Activated CD4-positive, alpha-beta T cell treated with anti-CD3 and anti-CD28 coated beads, Interleukin-2, Interleukin-6, amounts not matched to agents 100 ng/mL and 50 ng/mL, durations not matched to agents 16 hours and 8 hours (primary cell): ENCODE measurements at regions not wholly inside any gene's neighbourhood (a gene's known extent, or its start where the extent isn't known, plus 50 kb on each side); places are given as distances from the start of the nearest gene placed in this dataset.
"Not testable (repeated sequence)": the region's sequence is repeated elsewhere in the genome, so short reads cannot be mapped to it uniquely, and the experiment has no call there.

Source experiments
- DNase-seq: peaks from one replicate; pipeline ENCODE4 v3.0.0-alpha.2; 2020

- no peak for DNase-seq
These were observed 258.1 kb downstream of the PCNX1 start for GRCh38 chr14:71165121-71166031.

- DNase-seq: no peak
These were observed 259.1 kb downstream of the PCNX1 start for GRCh38 chr14:71166180-71166837.

GRCh38 chr14:71167325-71167950 lies 260.2 kb downstream of the PCNX1 start:
- not testable (repeated sequence) for DNase-seq

- peak; percentile 70 for DNase-seq
These were observed 260.9 kb downstream of the PCNX1 start for GRCh38 chr14:71168161-71168560.

- peak; percentile 10 for DNase-seq
These were observed 261.5 kb downstream of the PCNX1 start for GRCh38 chr14:71168564-71169427.

- no peak for DNase-seq
These were observed 262.6 kb downstream of the PCNX1 start for GRCh38 chr14:71169861-71170260.

GRCh38 chr14:71175491-71175890 lies 268.2 kb downstream of the PCNX1 start:
- no peak for DNase-seq

- DNase-seq: no peak
These were observed 271.8 kb downstream of the PCNX1 start for GRCh38 chr14:71179066-71179465.

GRCh38 chr14:71180397-71180796 lies 273.1 kb downstream of the PCNX1 start:
- no peak for DNase-seq

GRCh38 chr14:71181215-71182003 lies 274.1 kb downstream of the PCNX1 start:
- no peak for DNase-seq

GRCh38 chr14:71183876-71184689 lies 276.8 kb downstream of the PCNX1 start:
- no peak for DNase-seq

GRCh38 chr14:71185637-71186036 lies 278.4 kb downstream of the PCNX1 start:
- DNase-seq: no peak

- DNase-seq: no peak
These were observed 280.5 kb downstream of the PCNX1 start for GRCh38 chr14:71187633-71188356.

GRCh38 chr14:71190770-71191374 lies 283.6 kb downstream of the PCNX1 start:
- no peak for DNase-seq

- DNase-seq: no peak
These were observed 286.4 kb downstream of the PCNX1 start for GRCh38 chr14:71193663-71194062.

- DNase-seq: no peak
These were observed 287.0 kb downstream of the PCNX1 start for GRCh38 chr14:71194251-71194650.

GRCh38 chr14:71196921-71197320 lies 289.7 kb downstream of the PCNX1 start:
- no peak for DNase-seq

- DNase-seq: no peak
These were observed 291.4 kb downstream of the PCNX1 start for GRCh38 chr14:71198687-71199086.

- no peak for DNase-seq
These were observed 294.6 kb downstream of the PCNX1 start for GRCh38 chr14:71201840-71202239.

GRCh38 chr14:71202881-71203280 lies 295.6 kb downstream of the PCNX1 start:
- no peak for DNase-seq
